ENCODE measurements at regions not wholly inside any gene's neighbourhood (a gene's known extent, or its start where the extent isn't known, plus 50 kb on each side); places are given as distances from the start of the nearest gene placed in this dataset.

DNA sequence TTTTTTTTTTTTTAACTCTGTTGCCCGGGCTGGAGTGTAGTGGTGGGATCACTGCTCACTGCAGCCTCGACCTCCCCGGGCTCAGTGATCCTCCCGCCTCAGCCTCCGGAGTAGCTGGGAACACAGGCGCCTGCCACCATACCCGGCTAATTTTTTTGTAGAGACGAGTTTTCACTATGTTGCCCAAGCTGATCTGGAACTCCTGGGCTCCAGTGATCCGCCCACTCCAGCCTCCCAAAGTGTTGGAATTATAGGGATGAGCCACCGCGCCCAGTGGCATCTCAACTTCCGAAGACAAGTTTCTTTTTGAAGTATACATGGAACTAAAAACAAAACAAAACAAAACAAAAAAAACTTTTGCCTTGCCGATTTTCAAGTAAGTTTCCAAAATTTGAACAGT is 66.6 kb upstream of the ZNF184 start:
- ChIA-PET CTCF (no interaction called here), POLR2A (ENCODE audit: unreplicated experiment) (no interaction called here)
- no peaks in the 10 kb centered on the region for H3K9me3 ChIP-seq (ENCODE audit: low read length)
- no peak overlapping the region for H3K27ac ChIP-seq (ENCODE audit: low read length)
- DNase-seq, result no peak
- BruUV-seq (replicated peaks), result no TSS peak
- no peaks in the 10 kb centered on the region for H3K36me3 ChIP-seq (ENCODE audit: low read depth, low read length)
- no peak for TF ChIP-seq EZH2 (IDR thresholded peaks at IDR 0.05; ENCODE audit: low read length, unreplicated experiment)
- TF ChIP-seq, protein P1, sequence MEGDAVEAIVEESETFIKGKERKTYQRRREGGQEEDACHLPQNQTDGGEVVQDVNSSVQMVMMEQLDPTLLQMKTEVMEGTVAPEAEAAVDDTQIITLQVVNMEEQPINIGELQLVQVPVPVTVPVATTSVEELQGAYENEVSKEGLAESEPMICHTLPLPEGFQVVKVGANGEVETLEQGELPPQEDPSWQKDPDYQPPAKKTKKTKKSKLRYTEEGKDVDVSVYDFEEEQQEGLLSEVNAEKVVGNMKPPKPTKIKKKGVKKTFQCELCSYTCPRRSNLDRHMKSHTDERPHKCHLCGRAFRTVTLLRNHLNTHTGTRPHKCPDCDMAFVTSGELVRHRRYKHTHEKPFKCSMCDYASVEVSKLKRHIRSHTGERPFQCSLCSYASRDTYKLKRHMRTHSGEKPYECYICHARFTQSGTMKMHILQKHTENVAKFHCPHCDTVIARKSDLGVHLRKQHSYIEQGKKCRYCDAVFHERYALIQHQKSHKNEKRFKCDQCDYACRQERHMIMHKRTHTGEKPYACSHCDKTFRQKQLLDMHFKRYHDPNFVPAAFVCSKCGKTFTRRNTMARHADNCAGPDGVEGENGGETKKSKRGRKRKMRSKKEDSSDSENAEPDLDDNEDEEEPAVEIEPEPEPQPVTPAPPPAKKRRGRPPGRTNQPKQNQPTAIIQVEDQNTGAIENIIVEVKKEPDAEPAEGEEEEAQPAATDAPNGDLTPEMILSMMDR (conservative IDR thresholded peaks at IDR 0.05; ENCODE audit: low read depth, low read length), result no peak
- TF ChIP-seq EZH2phosphoT487 (IDR thresholded peaks at IDR 0.05; ENCODE audit: borderline replicate concordance, low read length), result no peak
- no peaks in the 10 kb centered on the region for H3F3A ChIP-seq (ENCODE audit: low read length, unreplicated experiment)
- H3K9ac ChIP-seq (ENCODE audit: low read length), result no peak overlapping the region
- H4K20me1 ChIP-seq (ENCODE audit: low read length), result no peaks in the 10 kb centered on the region
- no peak overlapping the region for H3K4me3 ChIP-seq (ENCODE audit: low read length)
- peak overlapping the region; percentile 37; the same call in 1 of the 2 replicates for H3K4me2 ChIP-seq (ENCODE audit: low read length)
- no peaks in the 10 kb centered on the region for H3K27me3 ChIP-seq (ENCODE audit: low read length)
- H2AFZ ChIP-seq (ENCODE audit: low read length), result no peak overlapping the region
- no peaks in the 10 kb centered on the region for H3K9me2 ChIP-seq (replicated peaks; ENCODE audit: low read length)
- ATAC-seq, result no peak
- intact Hi-C loops (cut with micrococcal nuclease), result no loop called here
- no peaks in the 10 kb centered on the region for H3K79me2 ChIP-seq (ENCODE audit: low read length)
- H3K4me1 ChIP-seq (ENCODE audit: insufficient read depth, low read length), result peaks cover 38% of the 10 kb centered on the region

DNA sequence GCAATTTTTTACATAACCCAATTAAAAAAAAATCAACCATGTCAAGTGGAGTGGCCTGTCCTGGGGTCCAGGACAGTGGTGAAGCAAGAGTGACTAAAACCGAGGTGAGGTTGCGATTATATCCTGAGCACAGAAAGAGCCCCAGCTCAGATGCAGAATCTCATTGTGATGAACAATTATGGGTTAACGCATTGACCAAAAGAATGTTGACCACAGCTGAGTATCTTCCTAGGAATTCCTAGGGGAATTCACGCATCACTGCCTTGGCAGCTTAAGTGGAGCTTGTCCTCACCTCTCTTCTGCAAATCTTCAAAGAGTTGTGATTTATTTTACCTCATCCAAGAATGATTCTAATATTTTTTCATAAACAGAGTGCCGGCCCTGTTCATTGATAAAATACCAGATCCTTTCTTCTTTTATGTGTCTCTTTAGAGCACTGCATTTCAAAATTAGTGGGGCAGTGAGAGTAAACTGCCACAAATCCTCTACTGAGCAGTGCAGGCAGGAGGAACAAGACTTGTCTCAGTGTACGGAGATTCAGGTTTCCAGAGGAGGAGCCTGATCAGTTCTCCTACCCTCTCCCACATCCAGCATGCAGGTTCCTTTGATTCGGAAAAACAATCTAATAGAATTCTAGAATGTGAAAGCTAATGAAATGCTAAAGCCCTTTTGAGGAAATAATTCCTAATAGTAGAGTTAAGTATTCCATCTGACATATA is 60.1 kb upstream of the ZNF184 start:
- H3K4me1 ChIP-seq (ENCODE audit: insufficient read depth, low read length), result peaks cover 31% of the 10 kb centered on the region
- no peak for TF ChIP-seq EZH2phosphoT487 (IDR thresholded peaks at IDR 0.05; ENCODE audit: borderline replicate concordance, low read length)
- TF ChIP-seq, protein P1 (conservative IDR thresholded peaks at IDR 0.05; ENCODE audit: low read depth, low read length), result no peak
- TF ChIP-seq EZH2 (IDR thresholded peaks at IDR 0.05; ENCODE audit: low read length, unreplicated experiment), result no peak
- no peaks in the 10 kb centered on the region for H3K27me3 ChIP-seq (ENCODE audit: low read length)
- peak overlapping the region; percentile 32 for H3K27ac ChIP-seq (ENCODE audit: low read length)
- H3K9ac ChIP-seq (ENCODE audit: low read length), result no peak overlapping the region
- ATAC-seq, result peak; percentile 85
- DNase-seq, result peak; percentile 93
- no TSS peak for BruUV-seq (replicated peaks)
- intact Hi-C loops (cut with micrococcal nuclease), result no loop called here
- H3K4me2 ChIP-seq (ENCODE audit: low read length), result peak overlapping the region; percentile 80
- peak overlapping the region; percentile 50 for H3K4me3 ChIP-seq (ENCODE audit: low read length)
- ChIA-PET CTCF (interaction anchor here (0.6 kb wide), 1 partner anchor 14 kb away, joined by 3 read pairs; no protein-coding TSS in a partner anchor), POLR2A (ENCODE audit: unreplicated experiment) (no interaction called here)
- H3K36me3 ChIP-seq (ENCODE audit: low read depth, low read length), result no peaks in the 10 kb centered on the region
- no peaks in the 10 kb centered on the region for H3K9me2 ChIP-seq (replicated peaks; ENCODE audit: low read length)
- no peaks in the 10 kb centered on the region for H3F3A ChIP-seq (ENCODE audit: low read length, unreplicated experiment)
- H3K9me3 ChIP-seq (ENCODE audit: low read length), result no peaks in the 10 kb centered on the region
- no peaks in the 10 kb centered on the region for H3K79me2 ChIP-seq (ENCODE audit: low read length)
- H2AFZ ChIP-seq (ENCODE audit: low read length), result 0 out of 2 replicates have a peak overlapping the region, but pooled peaks have one; percentile 9
- no peaks in the 10 kb centered on the region for H4K20me1 ChIP-seq (ENCODE audit: low read length)

Measured in PC-3 (cell line).